Endothelial cell of umbilical vein (primary cell): ENCODE measurements at regions not wholly inside any gene's neighbourhood (a gene's known extent, or its start where the extent isn't known, plus 50 kb on each side); places are given as distances from the start of the nearest gene placed in this dataset.

Experiments used
- BruUV-seq: library from RNA; stranded (reverse); fragments of 400-500 nt; replicated peaks from 2 replicates; lab custom pipeline; 2021; lab: Mats Ljungman, UMichigan
- CTCF ChIA-PET: fragments of 300-600, 350-600 bp; sonication (Branson Sonifier 250); formaldehyde crosslinking; loops from one replicate; lab custom pipeline; 2021; ENCODE audit warnings: antibody characterized with exemption, inconsistent platforms; lab: Charles Lee
- POLR2A ChIA-PET: fragments of 300-600, 350-600 bp; sonication (Branson Sonifier 250); formaldehyde crosslinking; loops from one replicate; lab custom pipeline; 2021; ENCODE audit warnings: antibody characterized with exemption, inconsistent platforms; lab: Charles Lee
- DNase-seq: peaks from one replicate; pipeline ENCODE4 v3.0.0-alpha.2; 2011; ENCODE audit warnings: low read depth, low spot score
- FAIRE-seq: peaks from 2 replicates; lab custom pipeline; 2011; peaks lifted over from hg19 to GRCh38; lab: Jason Lieb, UNC
- H2AFZ ChIP-seq: 2 replicates; pipeline ENCODE4 v1.6.0; 2012; ENCODE audit warnings: low read depth, low read length, control low read depth, inconsistent platforms
- H3K27ac ChIP-seq: 2 replicates; pipeline ENCODE4 v1.5.1; 2011; ENCODE audit warnings: low read depth, mild to moderate bottlenecking, control low read depth, low read length, moderate library complexity; ENCODE audit not compliant: insufficient read depth
- H3K27me3 ChIP-seq, 2 experiments: 2 replicates each; pipeline versions ENCODE4 v1.6.0 to v1.6.1; 2011; ENCODE audit warnings: low read length in 2 of 2, mixed read lengths in 1 of 2; ENCODE audit not compliant: control insufficient read depth in 2 of 2, insufficient read depth in 2 of 2
- H3K36me3 ChIP-seq, 2 experiments: 2 replicates in 1 of 2; 3 replicates in 1 of 2; pipeline ENCODE4 v1.5.1; 2011; ENCODE audit warnings: low read length in 2 of 2, mild to moderate bottlenecking in 1 of 2, moderate library complexity in 1 of 2; ENCODE audit not compliant: control insufficient read depth in 2 of 2, insufficient read depth in 2 of 2; ENCODE audit errors: extremely low read depth in 1 of 2
- H3K4me1 ChIP-seq: 3 replicates; pipeline ENCODE4 v1.5.1; 2011; ENCODE audit warnings: mild to moderate bottlenecking, low read length; ENCODE audit not compliant: control insufficient read depth, insufficient read depth; ENCODE audit errors: extremely low read depth
- H3K4me2 ChIP-seq: 2 replicates; pipeline ENCODE4 v1.6.1; 2011; ENCODE audit warnings: low read length, control low read depth, mixed read lengths; ENCODE audit not compliant: insufficient read depth
- H3K4me3 ChIP-seq, 3 experiments: fragments of 200-600 bp in 1 of 3; sonication (generic), shearing (Covaris generic) in 1 of 3; replicated peaks in 1 of 3; 2 replicates each; pipeline ENCODE4 v1.5.1; 2011 to 2016; ENCODE audit warnings: control low read depth in 3 of 3, low read length in 3 of 3, mild to moderate bottlenecking in 2 of 3, inconsistent platforms in 1 of 3, low read depth in 1 of 3, moderate library complexity in 1 of 3; ENCODE audit not compliant: insufficient read depth in 1 of 3
- H3K79me2 ChIP-seq: 2 replicates; pipeline ENCODE4 v1.6.0; 2012; ENCODE audit warnings: low read length, inconsistent platforms; ENCODE audit not compliant: control insufficient read depth, insufficient read depth
- H3K9ac ChIP-seq: replicated peaks from 2 replicates; pipeline ENCODE3; 2011; ENCODE audit warnings: low read length, control low read depth; ENCODE audit not compliant: insufficient read depth; ENCODE audit errors: extremely low read depth
- H3K9me1 ChIP-seq: replicated peaks from 3 replicates; pipeline ENCODE4 v1.6.0; 2011; ENCODE audit warnings: mild to moderate bottlenecking, low read length; ENCODE audit not compliant: control insufficient read depth, insufficient read depth; ENCODE audit errors: extremely low read depth
- H3K9me3 ChIP-seq: replicated peaks from 2 replicates; pipeline ENCODE4 v1.5.1; 2012; ENCODE audit warnings: low read length, inconsistent platforms; ENCODE audit not compliant: control insufficient read depth, insufficient read depth
- H4K20me1 ChIP-seq: replicated peaks from 2 replicates; pipeline ENCODE3; 2011; ENCODE audit warnings: mild to moderate bottlenecking, low read length; ENCODE audit not compliant: control insufficient read depth, insufficient read depth; ENCODE audit errors: extremely low read depth
- EZH2 ChIP-seq: IDR thresholded peaks from 2 replicates; pipeline ENCODE4 v1.6.1; 2012; ENCODE audit warnings: borderline replicate concordance, low read depth, mild to moderate bottlenecking, moderate library complexity, low read length, inconsistent platforms; ENCODE audit not compliant: severe bottlenecking
- FOS ChIP-seq: IDR thresholded peaks from 2 replicates; pipeline ENCODE4 v1.6.1; 2011; ENCODE audit warnings: mild to moderate bottlenecking, low read length, moderate library complexity, borderline replicate concordance; ENCODE audit not compliant: insufficient read depth
- GATA2 ChIP-seq: IDR thresholded peaks from 2 replicates; pipeline ENCODE4 v1.7.0; 2011; ENCODE audit warnings: low read depth, mild to moderate bottlenecking, moderate library complexity, mixed read lengths, low read length; ENCODE audit not compliant: insufficient read length, insufficient read depth
- JUN ChIP-seq: IDR thresholded peaks from 2 replicates; pipeline ENCODE4 v1.6.1; 2011; ENCODE audit warnings: borderline replicate concordance, low read depth; ENCODE audit not compliant: insufficient read length, insufficient read depth
- MYC ChIP-seq: IDR thresholded peaks from one replicate; pipeline ENCODE4 v1.6.1; 2011; ENCODE audit warnings: mild to moderate bottlenecking, low read depth, low read length
- POLR2A ChIP-seq: IDR thresholded peaks from 2 replicates; pipeline ENCODE4 v1.6.1; 2012; ENCODE audit warnings: low read depth, mild to moderate bottlenecking, control low read depth, low read length
- POLR2AphosphoS5 ChIP-seq: IDR thresholded peaks from 2 replicates; pipeline ENCODE4 v1.6.1; 2012; ENCODE audit warnings: low read depth, mild to moderate bottlenecking, control low read depth, low read length, moderate library complexity; ENCODE audit not compliant: insufficient read depth
- dilution Hi-C: fragments of 300-500 bp; cut with MboI; formaldehyde crosslinking; loops from one replicate; pipeline ENCODE4 v1.15.0; 2019; ENCODE audit warnings: low sequenced_read_pairs; ENCODE audit not compliant: extremely low pct_ligation_motif_present
- intact Hi-C: fragments of 100-400 bp; cut with micrococcal nuclease; formaldehyde crosslinking; loops from one replicate; pipeline ENCODE4 v1.10.0; 2022
- TF ChIP-seq, protein P1 (sequence below), 2 donors: IDR thresholded peaks; 1 replicate in 1 of 2; 2 replicates in 1 of 2; pipeline ENCODE4 v1.5.1; 2011; ENCODE audit warnings: low read length in 2 of 2, mild to moderate bottlenecking in 2 of 2, moderate library complexity in 2 of 2, control low read depth in 1 of 2, inconsistent platforms in 1 of 2, low read depth in 1 of 2; ENCODE audit not compliant: insufficient read depth in 1 of 2; ENCODE audit errors: extremely low read depth in 1 of 2
- TF ChIP-seq, protein P2 (sequence below): IDR thresholded peaks from 2 replicates; pipeline ENCODE4 v1.6.1; 2011; ENCODE audit not compliant: insufficient read depth, insufficient read length

- Histone ChIP-seq H3K36me3 (no peaks in the 10 kb centered on the region), H3K27me3 (no peaks in the 10 kb centered on the region), H3K79me2 (no peaks in the 10 kb centered on the region), H3K4me1 (no peaks in the 10 kb centered on the region), H2AFZ (no peak overlapping the region), H4K20me1 (no peaks in the 10 kb centered on the region), H3K4me2 (no peak overlapping the region), H3K9ac (no peak overlapping the region), H3K4me3 (no peak overlapping the region), H3K9me3 (no peaks in the 10 kb centered on the region), H3K9me1 (no peaks in the 10 kb centered on the region), H3K27ac (no peak overlapping the region)
- BruUV-seq = no TSS peak
- DNase-seq = no peak
- FAIRE-seq = no peak
- TF ChIP-seq EZH2 = no peak
- no peak for TF ChIP-seq POLR2AphosphoS5
- TF ChIP-seq POLR2A = no peak
- TF ChIP-seq MYC = no peak
- TF ChIP-seq, protein P1, sequence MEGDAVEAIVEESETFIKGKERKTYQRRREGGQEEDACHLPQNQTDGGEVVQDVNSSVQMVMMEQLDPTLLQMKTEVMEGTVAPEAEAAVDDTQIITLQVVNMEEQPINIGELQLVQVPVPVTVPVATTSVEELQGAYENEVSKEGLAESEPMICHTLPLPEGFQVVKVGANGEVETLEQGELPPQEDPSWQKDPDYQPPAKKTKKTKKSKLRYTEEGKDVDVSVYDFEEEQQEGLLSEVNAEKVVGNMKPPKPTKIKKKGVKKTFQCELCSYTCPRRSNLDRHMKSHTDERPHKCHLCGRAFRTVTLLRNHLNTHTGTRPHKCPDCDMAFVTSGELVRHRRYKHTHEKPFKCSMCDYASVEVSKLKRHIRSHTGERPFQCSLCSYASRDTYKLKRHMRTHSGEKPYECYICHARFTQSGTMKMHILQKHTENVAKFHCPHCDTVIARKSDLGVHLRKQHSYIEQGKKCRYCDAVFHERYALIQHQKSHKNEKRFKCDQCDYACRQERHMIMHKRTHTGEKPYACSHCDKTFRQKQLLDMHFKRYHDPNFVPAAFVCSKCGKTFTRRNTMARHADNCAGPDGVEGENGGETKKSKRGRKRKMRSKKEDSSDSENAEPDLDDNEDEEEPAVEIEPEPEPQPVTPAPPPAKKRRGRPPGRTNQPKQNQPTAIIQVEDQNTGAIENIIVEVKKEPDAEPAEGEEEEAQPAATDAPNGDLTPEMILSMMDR (IDR thresholded peaks at IDR 0.05; ENCODE audit: extremely low read depth in 1 of 2, insufficient read depth in 1 of 2, low read depth in 1 of 2, low read length in 2 of 2) = no peak
- no peak for TF ChIP-seq JUN
- TF ChIP-seq, protein P2, sequence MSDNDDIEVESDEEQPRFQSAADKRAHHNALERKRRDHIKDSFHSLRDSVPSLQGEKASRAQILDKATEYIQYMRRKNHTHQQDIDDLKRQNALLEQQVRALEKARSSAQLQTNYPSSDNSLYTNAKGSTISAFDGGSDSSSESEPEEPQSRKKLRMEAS = no peak
- TF ChIP-seq FOS = no peak
- no peak for TF ChIP-seq GATA2
- POLR2A ChIA-PET = no interaction called here
- CTCF ChIA-PET = no interaction called here
- intact Hi-C loops (no loop called here), dilution Hi-C loops (no loop called here)
Measured at GRCh38 chr1:177799746-177800145, 170.1 kb downstream of the SEC16B start.
